Naive B cell (primary cell): ENCODE measurements at regions not wholly inside any gene's neighbourhood (a gene's known extent, or its start where the extent isn't known, plus 50 kb on each side); places are given as distances from the start of the nearest gene placed in this dataset.
A peak's percentile ranks its signal among the peaks of the same experiment; 100 is the strongest.

Experiments used
- ATAC-seq, 2 donors: fragments of 150-1000 bp; cut with Tn5 transposase; 2 replicates each; pipeline ENCODE4 v1.10.0; 2021; ENCODE audit warnings: low read depth in 2 of 2, mild to moderate bottlenecking in 2 of 2, moderate library complexity in 2 of 2
- DNase-seq: peaks from one replicate; pipeline ENCODE4 v3.0.0; 2022
- H3K27ac Mint-ChIP-seq, 6 donors: one replicate each; pipeline ENCODE4 v1.8.0; 2020 to 2022; ENCODE audit warnings: mild to moderate bottlenecking in 6 of 6, mixed read lengths in 6 of 6, moderate library complexity in 5 of 6, inconsistent platforms in 2 of 6
- H3K27me3 Mint-ChIP-seq, 3 donors: one replicate each; pipeline ENCODE4 v1.8.0; 2021 to 2022; ENCODE audit warnings: mixed read lengths in 3 of 3, mild to moderate bottlenecking in 1 of 3
- H3K36me3 Mint-ChIP-seq, 2 donors: one replicate each; pipeline ENCODE4 v1.8.0; 2020 to 2022; ENCODE audit warnings: mixed read lengths in 2 of 2, inconsistent platforms in 1 of 2, mild to moderate bottlenecking in 1 of 2
- H3K4me1 Mint-ChIP-seq, 3 donors: one replicate each; pipeline ENCODE4 v1.8.0; 2020 to 2022; ENCODE audit warnings: mixed read lengths in 3 of 3, inconsistent platforms in 1 of 3, mild to moderate bottlenecking in 1 of 3, moderate library complexity in 1 of 3
- H3K4me3 Mint-ChIP-seq, 8 donors: one replicate each; pipeline ENCODE4 v1.8.0; 2020 to 2022; ENCODE audit warnings: mild to moderate bottlenecking in 8 of 8, mixed read lengths in 8 of 8, moderate library complexity in 8 of 8, inconsistent platforms in 2 of 8
- H3K9me3 Mint-ChIP-seq, 7 donors: one replicate each; pipeline ENCODE4 v1.8.0; 2020 to 2022; ENCODE audit warnings: mixed read lengths in 7 of 7, mild to moderate bottlenecking in 5 of 7, inconsistent platforms in 2 of 7, moderate library complexity in 1 of 7

DNA sequence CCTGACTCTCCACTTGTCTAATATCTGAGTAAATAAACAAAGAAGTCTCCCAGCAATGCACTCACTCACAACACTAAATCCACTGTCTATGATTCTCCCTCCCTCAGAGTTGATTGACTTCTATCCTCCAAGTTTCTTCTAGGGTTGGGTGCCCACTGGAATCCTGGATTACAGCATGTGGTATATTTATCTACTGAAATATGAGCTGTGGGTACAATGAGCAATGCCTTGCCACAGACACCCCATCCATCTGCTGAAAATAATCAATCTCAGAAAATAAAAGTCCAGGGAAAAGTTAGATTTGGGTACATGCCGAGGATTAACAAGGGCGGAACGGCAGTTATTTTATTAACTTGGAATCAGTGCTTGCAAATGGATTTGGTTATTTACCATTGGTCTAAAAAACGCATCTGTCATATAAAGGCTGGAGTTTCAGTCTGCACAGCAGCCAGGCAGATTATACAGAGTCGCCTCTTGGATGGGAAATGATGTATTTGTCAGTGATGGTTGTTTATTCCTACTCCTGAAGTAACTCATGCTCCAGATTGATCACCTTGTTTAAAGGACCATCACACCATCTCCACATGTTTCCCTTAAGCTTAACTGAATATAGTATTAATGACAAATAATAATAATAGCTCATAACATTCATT, 193.9 kb upstream of the SOX9 start:
- Mint-ChIP-seq H3K36me3 (no peaks in the 10 kb centered on the region), H3K27me3 (no peaks in the 10 kb centered on the region), H3K4me1 (no peaks in the 10 kb centered on the region), H3K9me3 (peaks cover 4 to 18% (median 5%) of the 10 kb centered on the region in 7 donors), H3K27ac (peak overlapping the region in 1 of 6 donors; percentile 11), H3K4me3 (no peak overlapping the region)
- ATAC-seq (no peak), DNase-seq (no peak)

DNA sequence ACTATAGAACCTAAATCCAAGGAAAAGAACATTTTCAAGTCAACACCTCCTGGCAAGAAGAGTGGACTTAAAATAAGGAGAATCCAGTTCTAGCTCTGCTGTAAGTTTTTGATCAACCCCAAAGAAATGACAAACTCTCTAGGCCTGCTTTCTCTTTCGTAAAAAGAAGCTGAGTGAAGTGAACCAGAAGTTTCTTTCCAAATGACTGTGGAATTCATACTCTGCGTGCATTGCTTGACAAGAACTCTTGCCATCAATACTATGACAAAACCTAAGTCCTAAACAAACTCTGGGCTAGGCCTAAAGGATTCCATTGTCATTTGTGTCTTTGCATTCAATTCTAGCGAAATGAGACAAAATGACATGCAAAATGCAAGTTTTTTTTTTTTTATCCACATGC, 187.5 kb upstream of the SOX9 start:
- H3K4me1 Mint-ChIP-seq: no peaks in the 10 kb centered on the region
- peaks cover 0 to 18% (median 2%) of the 10 kb centered on the region in 7 donors for H3K9me3 Mint-ChIP-seq
- no peaks in the 10 kb centered on the region for H3K36me3 Mint-ChIP-seq
- no peak overlapping the region for H3K27ac Mint-ChIP-seq
- H3K4me3 Mint-ChIP-seq: no peak overlapping the region
- DNase-seq: no peak
- ATAC-seq: no peak
- no peaks in the 10 kb centered on the region for H3K27me3 Mint-ChIP-seq

- Mint-ChIP-seq H3K4me3 (no peak overlapping the region), H3K27me3 (no peaks in the 10 kb centered on the region), H3K9me3 (peaks cover 0 to 13% (median 3%) of the 10 kb centered on the region in 7 donors), H3K36me3 (no peaks in the 10 kb centered on the region), H3K27ac (no peak overlapping the region), H3K4me1 (no peaks in the 10 kb centered on the region)
- DNase-seq: no peak
- ATAC-seq: no peak
These were observed 186.3 kb upstream of the SOX9 start for GRCh38 chr17:71934520-71934919.

- no peaks in the 10 kb centered on the region for H3K36me3 Mint-ChIP-seq
- DNase-seq (no peak), ATAC-seq (no peak)
- no peaks in the 10 kb centered on the region for H3K27me3 Mint-ChIP-seq
- no peak overlapping the region for H3K27ac Mint-ChIP-seq
- no peaks in the 10 kb centered on the region for H3K4me1 Mint-ChIP-seq
- no peak overlapping the region for H3K4me3 Mint-ChIP-seq
- H3K9me3 Mint-ChIP-seq: peaks cover 2 to 14% (median 3%) of the 10 kb centered on the region in 7 donors
These were observed 185.5 kb upstream of the SOX9 start for GRCh38 chr17:71935341-71935740.

DNA sequence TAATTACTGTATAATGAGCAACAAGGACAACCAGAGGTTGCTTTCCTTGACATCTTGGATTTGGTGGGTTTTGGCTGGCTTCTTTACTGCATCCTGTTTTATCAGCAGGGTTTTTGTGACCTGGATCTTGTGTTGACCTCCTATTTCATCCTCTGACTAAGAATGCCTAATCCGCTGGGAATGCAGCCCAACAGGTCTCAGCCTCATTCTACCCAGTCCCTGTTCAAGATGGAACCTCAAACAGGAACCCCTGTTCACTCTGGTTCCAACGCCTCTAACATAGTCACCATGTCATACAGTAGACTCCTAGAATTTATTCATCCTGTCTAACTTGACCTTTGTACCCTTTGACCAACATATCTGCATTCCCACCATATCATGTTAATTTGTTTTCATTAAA, 183.8 kb upstream of the SOX9 start:
- Mint-ChIP-seq H3K36me3 (no peaks in the 10 kb centered on the region), H3K9me3 (peaks cover 0 to 16% (median 0%) of the 10 kb centered on the region in 7 donors), H3K4me3 (no peak overlapping the region), H3K27me3 (no peaks in the 10 kb centered on the region), H3K27ac (no peak overlapping the region), H3K4me1 (no peaks in the 10 kb centered on the region)
- ATAC-seq (no peak), DNase-seq (no peak)

DNA sequence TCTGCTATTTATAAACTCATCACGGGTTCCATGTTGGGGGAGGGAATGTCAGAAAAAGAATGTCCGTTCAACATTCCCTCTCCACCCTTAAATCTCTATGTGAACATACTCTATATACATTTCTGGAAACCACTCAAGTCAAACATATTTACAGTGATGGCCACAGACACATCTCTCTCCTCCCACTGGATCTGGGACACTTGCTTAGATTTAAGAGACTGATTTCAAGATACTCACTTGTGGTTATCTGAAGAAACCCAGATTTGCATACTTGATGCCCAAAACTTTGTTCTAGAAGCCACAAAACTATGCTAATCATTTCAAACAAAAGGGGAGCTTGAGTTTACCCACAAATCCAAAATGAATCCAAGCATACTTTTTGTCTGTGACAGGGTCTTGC, 182.9 kb upstream of the SOX9 start:
- DNase-seq (no peak), ATAC-seq (no peak)
- H3K4me1 Mint-ChIP-seq: no peaks in the 10 kb centered on the region
- H3K27ac Mint-ChIP-seq: no peak overlapping the region
- no peaks in the 10 kb centered on the region for H3K36me3 Mint-ChIP-seq
- H3K27me3 Mint-ChIP-seq: no peaks in the 10 kb centered on the region
- no peak overlapping the region for H3K4me3 Mint-ChIP-seq
- peaks cover 0 to 16% (median 2%) of the 10 kb centered on the region in 7 donors for H3K9me3 Mint-ChIP-seq

- no peak for ATAC-seq
- H3K27ac Mint-ChIP-seq: no peak overlapping the region
- H3K36me3 Mint-ChIP-seq: no peaks in the 10 kb centered on the region
These were observed 182.3 kb upstream of the SOX9 start for GRCh38 chr17:71938340-71939010.

DNA sequence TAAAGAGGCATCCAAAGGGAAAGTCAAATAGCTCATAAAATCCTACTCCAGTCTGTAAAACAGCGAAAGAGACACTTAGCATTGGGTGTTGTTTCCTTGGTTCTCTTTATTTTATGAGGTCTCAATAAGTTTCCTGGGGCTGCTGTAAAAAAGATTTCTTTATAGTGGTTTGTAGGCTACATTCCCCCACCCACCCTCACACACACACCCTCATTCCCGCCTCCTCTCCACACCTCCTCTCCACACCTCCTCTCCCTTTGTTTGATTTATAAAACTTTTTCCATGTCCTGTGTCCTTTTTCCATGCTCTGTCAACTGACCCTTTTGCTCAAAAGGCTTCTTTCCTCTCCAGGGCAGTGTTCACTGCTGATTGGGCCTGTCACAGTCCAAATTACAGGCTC, 178.9 kb upstream of the SOX9 start:
- no peaks in the 10 kb centered on the region for H3K4me1 Mint-ChIP-seq
- peaks cover 0 to 24% (median 5%) of the 10 kb centered on the region in 7 donors for H3K9me3 Mint-ChIP-seq
- H3K27me3 Mint-ChIP-seq: no peaks in the 10 kb centered on the region
- no peaks in the 10 kb centered on the region for H3K36me3 Mint-ChIP-seq
- no peak for DNase-seq
- H3K27ac Mint-ChIP-seq: no peak overlapping the region
- no peak for ATAC-seq
- H3K4me3 Mint-ChIP-seq: no peak overlapping the region

More at GRCh38 chr17:71938340-71939010, 182.3 kb upstream of the SOX9 start:
- Mint-ChIP-seq H3K4me1 (no peaks in the 10 kb centered on the region), H3K9me3 (peaks cover 0 to 16% (median 2%) of the 10 kb centered on the region in 7 donors), H3K27me3 (no peaks in the 10 kb centered on the region), H3K4me3 (no peak overlapping the region)
- no peak for DNase-seq

DNA sequence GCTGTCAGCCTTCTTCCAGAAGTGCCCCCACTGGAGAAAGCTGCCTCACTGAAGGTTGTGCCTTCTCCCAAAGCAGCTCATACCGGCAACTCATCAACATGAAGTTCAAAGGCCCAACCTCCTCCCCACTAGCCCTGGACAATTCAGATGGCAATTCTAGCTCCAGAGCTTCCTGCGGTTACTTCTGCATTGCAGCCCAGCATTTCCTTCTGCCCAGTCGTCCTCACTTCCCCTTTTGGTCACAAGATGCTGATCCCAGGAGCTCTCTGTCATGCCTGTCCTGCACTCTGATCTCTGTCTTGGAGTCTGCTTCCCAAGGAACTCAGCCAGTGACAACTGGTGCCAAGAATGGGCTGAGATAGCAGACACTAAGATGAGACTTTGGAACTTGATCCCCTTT, 178.2 kb upstream of the SOX9 start:
- H3K4me1 Mint-ChIP-seq: no peaks in the 10 kb centered on the region
- ATAC-seq (no peak), DNase-seq (no peak)
- H3K9me3 Mint-ChIP-seq: peaks cover 0 to 26% (median 6%) of the 10 kb centered on the region in 7 donors
- H3K27ac Mint-ChIP-seq: no peak overlapping the region
- H3K36me3 Mint-ChIP-seq: no peaks in the 10 kb centered on the region
- H3K27me3 Mint-ChIP-seq: no peaks in the 10 kb centered on the region
- no peak overlapping the region for H3K4me3 Mint-ChIP-seq

- no peak for ATAC-seq
- no peaks in the 10 kb centered on the region for H3K4me1 Mint-ChIP-seq
These were observed 172.0 kb upstream of the SOX9 start for GRCh38 chr17:71948703-71949422.

DNA sequence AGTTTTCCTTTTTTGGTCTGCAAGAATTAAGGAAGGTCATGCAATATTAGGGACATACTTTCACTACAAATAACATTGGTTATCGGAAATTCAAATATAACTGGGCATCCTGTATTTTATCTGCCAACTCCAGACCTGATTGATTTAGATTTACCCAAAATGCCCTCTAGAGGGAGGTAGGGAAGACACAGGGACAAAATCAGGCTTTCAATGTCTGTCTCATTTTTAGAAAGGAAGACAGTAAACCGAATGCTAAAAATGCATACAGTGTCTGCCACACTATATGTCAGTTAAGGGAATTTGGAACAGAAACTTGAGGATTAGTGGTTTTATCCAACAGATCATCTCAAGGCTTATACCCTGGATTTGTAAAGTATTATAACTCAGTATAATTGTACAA, 161.7 kb upstream of the SOX9 start:
- Mint-ChIP-seq H3K4me1 (no peaks in the 10 kb centered on the region), H3K4me3 (no peak overlapping the region), H3K27me3 (no peaks in the 10 kb centered on the region), H3K27ac (no peak overlapping the region), H3K36me3 (no peaks in the 10 kb centered on the region), H3K9me3 (peaks cover 0 to 10% (median 6%) of the 10 kb centered on the region in 7 donors)
- DNase-seq: no peak
- no peak for ATAC-seq

More at GRCh38 chr17:71948703-71949422, 172.0 kb upstream of the SOX9 start:
- Mint-ChIP-seq H3K36me3 (no peaks in the 10 kb centered on the region), H3K27ac (no peak overlapping the region), H3K27me3 (no peaks in the 10 kb centered on the region), H3K4me3 (no peak overlapping the region), H3K9me3 (peaks cover 2 to 21% (median 7%) of the 10 kb centered on the region in 7 donors)
- no peak for DNase-seq

GRCh38 chr17:71963351-71963750, 157.5 kb upstream of the SOX9 start:
- Mint-ChIP-seq H3K9me3 (peaks cover 0 to 9% (median 4%) of the 10 kb centered on the region in 7 donors), H3K4me1 (no peaks in the 10 kb centered on the region), H3K27ac (no peak overlapping the region), H3K36me3 (no peaks in the 10 kb centered on the region), H3K4me3 (no peak overlapping the region), H3K27me3 (no peaks in the 10 kb centered on the region)
- ATAC-seq (no peak), DNase-seq (no peak)

DNA sequence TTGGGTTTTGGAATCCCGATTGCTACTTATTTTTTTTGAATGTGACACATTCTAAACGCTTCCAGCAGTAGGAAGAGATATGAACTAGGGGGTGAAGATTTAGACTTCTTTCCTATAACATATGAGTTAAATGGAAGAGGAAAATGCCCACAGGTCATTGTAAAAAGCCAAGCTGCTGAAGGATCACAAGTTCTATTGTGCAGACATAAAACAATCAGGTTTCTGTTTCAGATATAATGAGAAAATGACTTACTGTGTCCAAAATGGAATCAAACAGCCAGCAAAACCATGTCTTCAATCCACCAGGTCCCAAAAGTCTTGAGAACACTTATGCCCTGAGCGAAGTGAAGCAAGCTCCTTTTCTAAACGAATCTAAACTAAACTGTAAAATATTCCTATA, 157.0 kb upstream of the SOX9 start:
- H3K4me3 Mint-ChIP-seq: no peak overlapping the region
- ATAC-seq (no peak), DNase-seq (no peak)
- H3K9me3 Mint-ChIP-seq: peaks cover 0 to 9% (median 4%) of the 10 kb centered on the region in 7 donors
- no peaks in the 10 kb centered on the region for H3K36me3 Mint-ChIP-seq
- no peak overlapping the region for H3K27ac Mint-ChIP-seq
- no peaks in the 10 kb centered on the region for H3K27me3 Mint-ChIP-seq
- no peaks in the 10 kb centered on the region for H3K4me1 Mint-ChIP-seq

DNA sequence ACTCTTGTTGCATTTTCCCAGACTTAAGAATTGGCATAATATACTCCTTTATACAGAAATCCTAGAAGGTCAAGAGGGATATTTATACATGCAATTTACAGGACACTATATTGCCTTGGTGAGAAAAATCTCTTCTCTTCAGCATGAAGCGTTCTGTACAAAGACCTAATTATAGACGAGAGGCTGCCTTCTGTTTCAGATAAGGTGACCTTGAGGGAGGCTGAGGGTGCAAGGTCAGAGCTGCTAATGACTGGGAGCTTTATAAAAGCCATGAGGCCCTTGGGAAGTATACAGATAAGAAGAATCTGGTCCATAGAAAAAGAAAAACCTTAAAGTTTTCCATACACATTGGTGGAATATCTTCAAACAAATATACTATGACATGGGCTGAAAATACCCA, 156.3 kb upstream of the SOX9 start:
- Mint-ChIP-seq H3K4me3 (no peak overlapping the region), H3K36me3 (no peaks in the 10 kb centered on the region), H3K4me1 (no peaks in the 10 kb centered on the region), H3K27ac (no peak overlapping the region), H3K9me3 (peaks cover 0 to 8% (median 3%) of the 10 kb centered on the region in 7 donors), H3K27me3 (no peaks in the 10 kb centered on the region)
- ATAC-seq (no peak), DNase-seq (no peak)
